GM04504 (cell line): ENCODE measurements at regions not wholly inside any gene's neighbourhood (a gene's known extent, or its start where the extent isn't known, plus 50 kb on each side); places are given as distances from the start of the nearest gene placed in this dataset.

Experiments used
- DNase-seq: peaks from one replicate; pipeline ENCODE4 v3.0.0-alpha.2; 2012; ENCODE audit warnings: low read depth

DNA sequence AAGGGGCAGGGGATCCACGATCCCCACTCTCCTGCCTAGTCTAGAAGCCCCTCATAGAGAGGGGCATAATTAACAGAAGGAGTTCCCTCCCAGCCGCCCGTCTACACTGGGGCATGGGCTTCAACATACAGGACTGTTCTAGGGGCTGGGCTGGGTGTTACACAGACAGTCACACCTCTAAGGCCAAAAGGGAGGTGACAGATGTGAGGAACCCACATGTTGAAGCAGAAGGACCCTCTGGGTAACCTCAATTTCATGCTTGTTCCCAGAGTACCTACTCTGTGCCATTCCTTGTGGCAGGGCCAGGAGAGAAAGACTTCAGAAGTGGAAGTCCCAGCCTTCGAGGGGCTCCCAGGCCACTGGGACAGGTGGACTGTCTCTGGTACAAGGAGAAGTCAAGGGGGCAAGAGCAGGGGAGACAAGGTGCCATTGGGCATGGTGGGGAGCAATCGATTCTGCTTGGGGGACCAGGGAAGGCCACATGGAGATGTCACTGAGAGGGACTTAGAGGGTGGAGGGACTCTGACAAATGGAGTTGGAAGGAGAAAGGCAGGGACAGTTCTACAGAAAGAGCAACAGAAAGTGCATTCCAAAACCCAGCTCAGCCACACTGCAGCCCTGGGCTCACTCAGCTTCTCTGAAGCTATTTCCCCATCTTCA is 71.3 kb downstream of the CPN2 start:
- no peak for DNase-seq

DNA sequence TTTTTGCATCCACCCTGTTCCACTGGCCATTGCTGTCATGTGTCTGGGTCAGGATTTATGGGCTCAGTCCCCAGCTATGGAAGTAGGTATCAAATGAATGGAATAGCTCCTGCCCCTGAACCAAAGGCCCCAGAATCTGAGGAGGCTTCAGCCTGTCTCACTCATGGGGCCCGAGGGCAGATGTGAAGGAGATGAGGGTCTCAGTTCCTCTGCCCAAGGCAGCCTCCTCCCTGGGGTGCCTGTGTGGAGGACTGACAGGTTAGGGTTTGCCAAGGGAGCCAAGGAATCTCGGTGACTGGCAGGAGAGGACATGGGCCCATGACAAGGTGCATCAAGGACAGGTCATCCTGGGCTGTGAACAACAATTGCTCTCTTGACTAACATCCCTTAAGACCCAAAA is 70.4 kb downstream of the CPN2 start:
- DNase-seq = no peak

DNA sequence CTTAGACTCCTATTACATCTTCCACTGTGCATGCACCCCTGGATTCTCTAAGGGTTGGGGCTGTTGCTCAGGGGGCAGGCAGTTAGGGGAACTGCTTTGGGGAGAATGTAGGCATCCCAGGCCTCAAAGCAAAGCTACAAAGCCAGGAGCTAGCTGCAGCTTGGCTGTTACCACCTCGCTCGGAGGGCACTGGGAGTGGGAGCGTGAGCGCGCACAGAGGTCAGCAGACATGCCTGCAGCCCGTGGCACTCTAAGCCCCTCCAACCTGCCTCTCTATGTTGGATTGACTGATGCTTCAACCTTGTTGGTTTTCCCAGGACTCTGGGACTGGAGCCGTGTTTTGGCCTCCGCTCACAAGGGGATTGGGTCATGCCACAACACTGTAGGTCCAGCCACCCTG is 69.8 kb downstream of the CPN2 start:
- DNase-seq = no peak

DNA sequence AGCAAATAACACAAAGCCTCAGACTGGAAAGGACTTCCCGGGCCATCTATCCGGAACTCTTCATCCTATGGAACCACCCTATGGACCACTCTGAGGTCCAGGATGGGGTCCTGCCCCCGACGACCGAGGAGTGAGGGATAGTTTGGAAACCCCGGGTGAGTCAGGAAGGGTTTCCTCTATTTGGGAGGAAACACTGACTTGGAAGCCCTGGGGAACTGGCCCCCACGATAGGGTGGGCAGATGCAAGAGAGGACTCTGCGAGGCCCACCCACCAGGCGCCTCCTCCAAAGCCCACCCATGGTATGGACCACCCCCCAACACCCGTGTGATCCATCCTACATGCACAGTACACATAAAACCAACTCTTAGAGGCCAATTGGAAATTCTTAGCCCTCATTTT is 69.4 kb downstream of the CPN2 start:
- no peak for DNase-seq

DNA sequence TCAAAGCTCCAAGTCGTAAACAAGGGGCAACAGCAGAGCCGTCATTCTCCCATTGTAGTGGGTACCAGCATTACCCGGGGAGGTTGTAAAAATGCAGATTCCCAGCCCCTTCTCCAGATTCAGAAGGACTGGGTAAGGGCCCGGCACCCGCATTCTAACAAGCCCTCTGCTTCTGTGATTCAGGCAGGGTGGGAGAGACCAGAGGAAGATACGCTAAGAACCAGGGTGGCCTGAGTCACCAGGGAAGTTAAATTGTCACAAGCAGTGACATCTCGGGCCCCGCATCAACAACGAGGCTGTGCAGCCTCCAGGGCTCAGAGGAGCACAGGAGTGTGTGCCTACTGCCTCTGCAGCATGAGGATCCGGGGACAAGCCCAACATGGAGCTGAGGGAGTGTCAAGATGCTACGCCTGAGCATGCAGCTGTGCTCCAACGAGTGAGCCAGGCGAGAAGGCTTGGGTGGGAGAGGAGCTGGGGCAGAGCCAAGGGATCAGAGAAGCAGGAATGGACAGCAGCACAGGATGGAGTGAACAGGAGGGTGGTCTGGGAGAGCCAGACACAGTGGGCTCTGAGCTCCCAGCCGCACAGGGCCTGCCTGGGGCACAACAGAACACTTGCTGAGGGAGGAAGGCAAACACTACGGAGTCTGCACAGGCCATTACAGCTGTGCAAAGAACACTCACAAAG is 68.5 kb downstream of the CPN2 start:
- no peak for DNase-seq

DNA sequence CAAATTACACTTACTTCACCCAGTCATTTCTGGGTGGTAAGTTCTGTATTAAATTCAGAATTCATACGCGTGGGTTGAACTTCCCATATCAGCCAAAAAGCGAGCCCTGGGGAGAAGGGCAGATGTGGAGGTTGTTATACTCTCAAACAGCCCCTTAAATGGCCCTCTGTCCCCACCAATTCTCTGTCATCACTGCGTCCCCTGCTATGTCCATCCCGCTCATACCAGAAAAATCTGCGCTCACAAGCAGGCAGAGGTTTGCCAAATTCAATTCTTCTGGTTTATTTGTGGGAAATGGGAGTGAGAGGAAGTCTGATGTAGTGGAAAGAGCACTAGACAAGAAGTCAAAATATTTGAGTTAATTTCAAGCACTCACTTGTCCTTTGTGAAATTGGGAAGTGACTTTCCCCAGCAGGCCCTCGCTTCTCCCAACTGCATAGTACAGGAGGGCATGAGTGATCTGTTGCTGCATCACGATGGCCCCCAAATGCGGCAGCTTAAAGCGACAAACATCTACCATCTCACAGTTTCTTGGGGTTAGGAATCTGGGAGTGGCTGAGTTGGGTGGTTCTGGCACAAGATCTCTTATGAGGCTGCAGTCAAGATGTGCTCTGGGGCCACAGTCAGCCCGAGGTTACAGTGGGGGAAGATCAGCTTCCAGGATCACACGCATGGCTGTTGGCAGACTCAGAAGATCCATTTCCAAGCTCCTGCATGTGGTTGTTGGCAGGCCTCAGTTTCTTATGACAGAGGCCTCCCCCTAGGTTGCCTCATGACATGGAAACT is 67.7 kb downstream of the CPN2 start:
- no peak for DNase-seq

DNA sequence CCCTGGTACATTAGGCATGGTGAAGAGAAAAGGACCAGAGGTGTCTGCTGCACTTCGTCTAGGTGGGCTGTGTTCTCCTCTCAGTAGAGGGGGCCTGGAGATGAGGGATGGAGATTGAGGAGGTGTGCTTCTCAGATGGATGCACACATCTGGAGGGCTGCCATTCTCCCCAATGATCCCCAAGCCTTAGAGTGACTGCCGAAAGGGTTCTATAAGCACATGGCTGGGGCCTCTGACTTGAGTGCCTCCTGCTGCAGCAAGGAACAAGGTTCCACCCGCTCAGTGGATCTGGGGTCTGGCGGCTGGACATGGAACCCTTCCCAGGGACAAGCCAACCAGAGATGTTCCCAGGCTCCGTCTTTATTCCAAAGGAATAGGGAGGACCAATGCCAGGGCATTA is 66.8 kb downstream of the CPN2 start:
- DNase-seq = no peak

DNA sequence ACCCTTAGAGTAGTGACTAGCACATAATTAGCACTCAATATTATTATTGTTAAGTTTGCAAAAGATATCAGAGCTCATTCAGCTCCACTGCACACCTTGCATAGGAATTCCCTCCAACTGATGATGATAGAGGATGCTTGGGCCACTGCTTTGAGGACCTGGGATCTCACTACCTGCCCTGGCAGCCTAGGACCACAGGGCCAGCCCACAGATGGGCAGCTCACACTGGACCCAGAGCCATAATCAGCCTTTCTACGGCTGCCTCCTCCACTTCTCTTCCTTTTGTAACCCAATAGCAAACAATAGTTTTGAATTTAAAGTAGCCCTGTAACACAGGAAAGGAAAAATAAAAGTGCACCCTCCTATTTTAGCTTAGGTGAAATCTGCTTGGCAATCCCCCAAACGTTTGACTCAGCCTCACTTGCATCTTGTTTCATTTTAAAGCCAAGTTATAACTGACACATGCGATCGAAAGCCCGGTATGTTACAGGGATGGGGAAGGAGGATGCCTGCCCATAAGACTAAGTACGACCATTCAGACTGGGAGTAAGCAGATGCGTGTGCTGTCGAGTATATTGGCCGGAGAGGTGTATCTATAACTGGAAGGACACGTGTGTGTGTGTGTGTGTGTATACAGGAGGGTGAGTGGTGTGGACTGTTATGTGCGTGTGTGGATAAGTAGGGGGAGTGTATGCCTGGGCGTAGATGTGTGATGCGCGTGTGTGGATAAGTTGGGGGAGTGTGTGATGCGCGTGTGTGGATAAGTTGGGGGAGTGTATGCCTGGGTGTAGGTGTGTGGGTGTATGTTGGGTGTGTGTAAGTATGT is 65.9 kb downstream of the CPN2 start:
- DNase-seq = no peak

DNA sequence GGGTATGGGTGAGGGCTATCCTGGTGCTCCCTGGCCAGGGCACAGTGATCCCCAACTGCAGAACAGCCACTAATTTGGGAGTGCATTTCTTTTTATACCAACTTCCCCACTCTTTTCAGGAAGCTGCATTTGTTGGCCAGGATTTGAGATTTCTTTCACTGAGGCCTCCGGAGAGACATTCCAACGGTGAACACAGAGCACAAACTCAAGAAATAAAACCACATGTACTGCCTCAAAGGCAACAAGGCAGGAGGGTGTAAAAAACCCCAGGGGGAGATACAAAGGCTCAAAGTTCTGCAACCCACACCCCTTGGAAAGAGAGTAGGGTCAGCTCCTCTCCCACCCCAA is 65.3 kb downstream of the CPN2 start:
- no peak for DNase-seq

DNA sequence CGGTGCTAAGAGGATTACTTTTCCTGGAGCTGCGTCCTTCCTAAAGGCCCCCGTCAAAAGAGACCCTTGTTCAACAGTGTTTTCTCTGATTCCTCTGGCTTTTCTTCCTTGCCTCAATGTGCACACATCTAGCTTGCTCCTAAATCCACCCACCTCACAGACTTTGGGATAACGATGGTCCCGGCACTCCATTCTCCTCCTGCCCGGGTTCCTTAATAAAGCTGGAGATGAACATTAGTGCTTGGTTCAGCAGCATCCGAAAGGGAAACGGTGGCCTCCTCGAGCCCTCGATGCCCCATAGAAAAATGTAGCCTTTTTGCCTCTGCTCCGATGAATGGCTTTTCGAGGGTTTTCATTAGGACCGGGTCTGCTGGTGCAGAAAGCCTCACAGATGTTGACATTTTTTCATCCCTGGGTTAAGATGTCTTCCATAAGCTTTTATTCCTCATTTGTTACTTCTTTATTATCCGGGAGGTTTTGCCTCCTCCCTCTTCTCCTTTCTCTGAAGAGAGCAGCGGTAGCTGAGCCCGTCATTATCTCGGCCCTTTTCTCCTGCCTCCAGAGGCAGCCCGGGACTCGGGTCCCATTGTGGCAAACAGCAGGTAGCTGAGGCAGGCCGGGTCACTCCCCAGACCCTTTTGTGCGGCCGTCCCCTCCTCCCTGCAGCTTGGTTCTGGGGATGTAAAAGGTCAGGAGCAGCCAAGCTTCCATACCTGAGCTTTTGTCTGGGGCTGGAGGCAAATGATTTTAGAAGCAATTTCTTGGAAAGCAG is 64.6 kb downstream of the CPN2 start:
- DNase-seq = no peak

DNA sequence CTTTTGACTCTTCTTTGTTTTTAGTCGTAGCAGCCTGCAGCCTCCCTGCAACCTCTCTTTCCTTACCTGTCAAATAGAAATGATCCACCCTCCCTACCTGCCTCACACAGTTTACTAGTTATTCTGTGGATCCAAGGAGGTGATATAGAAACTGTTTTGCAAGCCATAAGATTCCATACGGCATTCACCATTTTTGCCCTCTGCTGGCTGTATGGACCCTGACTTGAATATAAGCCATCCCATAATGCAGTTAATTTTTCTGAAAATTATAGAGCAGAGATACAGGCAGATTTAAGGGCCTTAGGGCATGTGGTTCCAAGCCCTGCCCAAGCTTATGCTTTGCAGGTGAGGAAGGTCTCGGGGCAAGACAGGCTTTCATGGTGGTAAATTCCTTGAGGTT is 63.8 kb downstream of the CPN2 start:
- no peak for DNase-seq

DNA sequence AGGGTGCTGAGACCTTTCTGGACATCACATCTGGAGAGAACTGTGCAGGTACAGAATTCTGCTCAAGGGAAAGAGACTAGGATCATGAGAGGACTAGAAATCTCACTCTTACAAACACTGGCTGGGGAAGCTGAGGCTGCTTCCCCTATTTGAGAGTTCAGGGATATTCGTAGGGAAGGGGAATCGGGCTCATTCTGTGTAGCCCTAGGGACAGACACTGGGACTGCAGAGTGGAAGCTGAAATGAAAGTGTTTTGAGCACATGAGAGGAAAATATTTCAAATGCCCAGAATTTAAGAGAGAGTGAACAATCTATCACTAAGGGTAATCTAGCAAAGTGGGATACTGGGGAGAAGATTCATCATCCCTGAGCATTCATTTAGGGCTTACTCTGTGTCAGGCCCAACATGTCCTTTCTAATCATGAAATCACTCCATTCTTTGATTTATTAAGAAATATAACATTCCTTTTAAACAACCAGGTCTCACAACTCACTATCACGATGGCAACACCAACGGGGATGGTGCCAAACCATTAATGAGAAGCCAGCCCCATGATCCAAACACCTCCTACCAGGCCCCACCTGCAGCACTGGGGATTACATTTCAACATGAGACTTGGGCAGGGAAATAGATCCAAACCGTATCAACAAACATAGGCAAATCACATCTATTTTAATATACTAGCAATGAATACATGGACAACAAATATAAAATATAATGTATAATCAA is 63.0 kb downstream of the CPN2 start:
- no peak for DNase-seq
